Inflammatory macrophage treated with lipopolysaccharide for 1 hour (primary cell): ENCODE measurements at regions not wholly inside any gene's neighbourhood (a gene's known extent, or its start where the extent isn't known, plus 50 kb on each side); places are given as distances from the start of the nearest gene placed in this dataset.

ENCODE experiments used
- DNase-seq, 2 donors: peaks; one replicate each; pipeline ENCODE4 v3.0.0-alpha.2; 2020 to 2022

GRCh38 chr12:92614001-92614400, 88.8 kb upstream of the PLEKHG7 start:
- DNase-seq: no peak

- no peak for DNase-seq
Measured at GRCh38 chr12:92612611-92613010, 90.2 kb upstream of the PLEKHG7 start.

DNA sequence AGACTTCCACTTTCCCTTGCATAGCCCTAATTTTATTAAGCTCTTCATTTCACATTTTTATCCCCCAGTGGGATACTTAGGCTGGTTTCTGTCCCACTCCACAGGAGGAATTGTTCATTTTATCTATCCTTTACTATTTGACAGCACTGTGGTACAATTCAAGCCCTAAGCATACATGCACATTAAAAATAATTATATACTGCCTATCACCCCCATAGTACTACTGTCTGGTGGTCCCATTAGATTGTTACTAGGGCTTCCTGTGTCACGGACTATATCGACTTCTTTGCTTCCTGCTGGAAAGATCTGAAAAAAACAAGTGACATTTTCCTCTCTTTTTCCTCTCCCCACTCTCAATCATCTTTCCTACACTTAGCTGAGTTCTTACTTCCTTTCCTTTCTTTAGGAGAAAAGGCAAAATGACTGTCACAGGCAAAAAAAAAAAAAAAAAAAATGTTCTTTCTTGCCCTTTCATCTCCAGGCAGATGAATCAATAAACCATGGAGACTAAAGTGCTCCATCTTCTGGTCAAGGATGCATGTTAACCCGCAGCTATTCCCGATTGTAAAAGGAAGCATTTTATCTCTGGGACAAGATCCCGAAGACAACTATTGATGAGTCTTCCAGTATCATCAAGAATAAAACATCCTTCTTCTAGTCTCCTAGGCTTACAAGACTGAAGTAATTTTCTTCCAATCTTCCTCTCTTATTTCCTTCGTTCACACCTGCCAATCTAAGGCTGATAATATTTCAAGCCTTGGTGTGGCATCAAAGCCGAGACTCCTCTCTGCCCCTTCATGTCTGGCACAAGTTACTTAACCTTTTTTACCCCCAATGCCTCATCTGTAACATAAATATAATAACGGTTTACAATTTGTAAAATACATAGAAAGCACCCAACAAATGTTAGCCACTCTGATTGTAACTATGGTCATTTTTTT, 94.4 kb upstream of the PLEKHG7 start:
- peak; percentile 40 to 65 for DNase-seq

DNA sequence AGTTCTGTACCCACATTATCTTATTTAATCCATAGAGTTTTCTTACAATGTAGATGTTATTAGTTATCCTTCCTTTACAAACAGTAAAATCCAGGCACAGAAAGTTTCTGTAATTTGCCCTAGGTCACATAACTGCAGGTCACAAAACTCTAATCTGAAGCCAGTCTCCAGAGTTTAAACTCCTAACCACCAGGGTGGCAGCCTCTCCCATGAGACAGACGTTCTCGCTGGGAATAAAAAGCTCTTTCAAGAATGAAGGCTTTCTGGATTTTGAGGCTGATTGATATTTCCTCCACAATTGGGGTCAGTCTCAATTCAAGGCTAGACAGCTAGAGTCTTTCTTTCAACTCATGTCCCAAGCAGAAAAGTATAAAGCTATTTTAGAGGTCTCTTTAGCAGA, 95.8 kb upstream of the PLEKHG7 start:
- no peak for DNase-seq

DNA sequence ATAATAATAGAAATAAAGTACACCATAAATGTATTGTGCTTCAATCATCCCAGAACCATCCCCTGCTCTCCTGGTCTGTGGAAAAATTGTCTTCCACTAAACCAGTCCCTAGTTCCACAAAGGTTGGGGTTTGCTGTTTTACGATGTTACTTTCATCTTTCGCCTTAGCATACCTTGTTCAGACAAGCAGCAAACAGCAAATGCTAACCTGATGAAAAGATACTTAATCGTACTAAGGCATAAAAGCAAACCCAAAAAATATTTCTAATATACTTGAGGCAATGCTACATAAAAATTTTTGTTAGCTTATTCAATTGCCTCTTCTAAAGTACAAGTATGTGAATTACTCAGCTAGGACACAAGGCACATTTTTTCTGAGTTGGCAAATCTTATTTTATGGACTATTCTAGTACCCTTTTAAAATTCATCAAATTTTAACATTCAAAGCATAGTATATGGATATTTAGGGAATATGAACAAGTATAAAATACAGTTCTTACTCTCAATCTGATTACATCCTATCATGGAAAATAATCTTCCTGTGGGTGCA, 97.1 kb upstream of the PLEKHG7 start:
- no peak for DNase-seq

DNA sequence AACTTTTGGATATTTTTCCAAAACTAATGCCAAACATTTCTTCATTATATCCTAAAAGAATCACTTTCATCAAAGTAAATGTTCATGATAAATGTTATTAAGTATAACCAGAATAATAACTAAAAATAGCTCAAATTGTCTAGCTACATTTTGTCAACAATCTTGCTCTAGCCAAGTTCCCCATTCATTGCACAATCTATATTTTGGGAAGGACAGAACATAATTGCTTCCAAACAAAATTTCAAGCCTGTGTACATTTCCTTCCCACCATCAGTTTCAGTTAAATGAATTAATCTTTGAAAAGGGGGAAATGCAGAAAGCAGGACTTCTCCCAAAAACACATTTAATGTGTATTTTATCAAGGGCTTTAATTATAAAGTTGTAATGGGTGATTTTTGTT, 98.0 kb upstream of the PLEKHG7 start:
- DNase-seq: peak; percentile 61 to 68

- peak; percentile 61 to 70 for DNase-seq
Measured at GRCh38 chr12:92603741-92604432, 98.9 kb upstream of the PLEKHG7 start.

DNA sequence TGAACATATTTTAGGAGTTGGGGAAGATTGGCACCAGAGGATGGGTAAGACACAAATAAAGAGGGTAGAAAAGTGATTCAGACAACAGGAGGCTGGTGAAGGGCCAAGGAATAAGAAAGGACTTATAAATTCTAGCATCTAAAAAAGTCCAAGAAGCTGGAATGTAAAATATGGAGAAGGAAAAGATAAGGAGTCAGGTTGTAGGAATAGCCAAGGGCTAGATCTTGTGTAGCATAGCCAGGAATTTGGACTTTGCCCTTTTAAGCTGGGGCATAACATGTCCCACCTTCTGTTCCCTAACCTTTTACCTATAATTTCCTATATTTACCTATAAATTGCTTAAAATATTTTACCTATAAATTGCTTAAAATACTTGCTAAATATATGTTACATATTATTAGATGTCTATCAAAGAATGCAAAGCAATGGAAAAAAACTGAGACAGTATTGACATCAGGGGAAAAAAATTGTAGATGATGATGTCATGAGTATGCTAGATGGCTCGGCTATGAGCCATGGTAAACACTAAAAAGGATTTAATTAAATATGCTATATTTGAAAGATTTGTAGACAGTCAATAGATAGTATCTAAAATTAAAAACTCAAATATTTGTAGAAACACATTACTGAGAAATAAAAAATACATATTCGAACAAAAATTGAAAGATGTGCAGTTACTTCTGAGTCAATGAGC, 99.7 kb upstream of the PLEKHG7 start:
- no peak for DNase-seq

- DNase-seq: peak; percentile 84 to 92
Measured at GRCh38 chr12:92602476-92602875, 100.3 kb upstream of the PLEKHG7 start.

DNA sequence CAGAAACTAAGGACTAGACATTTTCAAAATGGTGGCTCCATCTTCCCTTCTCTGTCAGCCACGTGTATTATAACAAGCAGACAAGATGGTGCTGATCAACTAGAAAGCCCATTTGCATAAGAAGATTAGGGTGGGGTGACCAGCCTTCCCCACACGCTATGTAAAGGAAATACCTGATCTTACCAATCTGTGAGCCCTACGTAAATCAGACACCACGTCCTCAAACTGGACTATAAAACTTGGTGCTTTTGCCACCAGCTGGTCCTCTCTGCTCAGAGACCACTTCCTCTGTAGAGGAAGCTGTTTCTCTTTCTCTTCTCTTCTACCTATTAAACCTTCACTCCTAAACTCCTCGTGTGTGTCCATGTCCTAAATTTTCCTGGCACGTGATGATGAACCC, 101.1 kb upstream of the PLEKHG7 start:
- no peak for DNase-seq

- no peak for DNase-seq
Measured at GRCh38 chr12:92601176-92601575, 101.6 kb upstream of the PLEKHG7 start.

DNA sequence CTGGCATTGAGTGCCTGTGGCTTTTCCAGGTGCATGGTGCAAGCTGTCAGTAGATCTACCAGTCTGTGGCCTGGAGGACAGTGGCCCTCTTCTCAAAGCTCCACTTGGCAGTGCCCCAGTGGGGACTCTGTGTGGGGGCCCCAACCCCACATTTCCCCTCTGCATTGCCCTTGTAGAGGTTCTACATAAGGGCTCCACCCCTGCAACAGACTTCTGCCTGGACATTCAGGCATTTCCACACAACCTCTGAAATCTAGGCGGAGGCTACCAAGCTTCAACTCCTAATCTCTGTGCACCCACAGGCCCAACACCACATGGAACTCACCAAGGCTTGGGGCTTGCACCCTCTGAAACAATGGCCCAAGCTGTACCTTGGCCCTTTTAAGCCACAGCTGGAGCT, 102.7 kb upstream of the PLEKHG7 start:
- DNase-seq: no peak

- peak; percentile 35 to 60 for DNase-seq
Measured at GRCh38 chr12:92597997-92598396, 104.8 kb upstream of the PLEKHG7 start.

- no peak for DNase-seq
Measured at GRCh38 chr12:92597118-92597517, 105.7 kb upstream of the PLEKHG7 start.

DNA sequence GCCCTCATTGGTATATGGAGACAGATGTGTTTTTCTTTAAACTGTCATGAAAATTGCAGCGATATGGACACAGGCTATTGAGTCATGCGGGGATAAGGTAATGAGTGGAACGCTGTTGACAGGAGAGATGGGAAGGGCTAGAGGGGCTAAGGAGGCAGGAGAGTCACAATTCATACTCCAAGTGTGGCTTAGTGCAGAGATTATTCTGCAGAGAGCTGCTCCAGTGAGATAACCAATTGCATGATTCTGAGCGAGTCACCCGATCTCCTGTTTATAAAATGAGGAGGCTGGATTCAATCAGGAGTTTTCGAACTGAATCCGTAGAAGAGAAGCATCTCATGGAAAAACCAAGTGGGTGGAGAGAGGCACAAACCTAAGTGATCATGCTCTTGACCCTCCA, 106.4 kb upstream of the PLEKHG7 start:
- DNase-seq: no peak

DNA sequence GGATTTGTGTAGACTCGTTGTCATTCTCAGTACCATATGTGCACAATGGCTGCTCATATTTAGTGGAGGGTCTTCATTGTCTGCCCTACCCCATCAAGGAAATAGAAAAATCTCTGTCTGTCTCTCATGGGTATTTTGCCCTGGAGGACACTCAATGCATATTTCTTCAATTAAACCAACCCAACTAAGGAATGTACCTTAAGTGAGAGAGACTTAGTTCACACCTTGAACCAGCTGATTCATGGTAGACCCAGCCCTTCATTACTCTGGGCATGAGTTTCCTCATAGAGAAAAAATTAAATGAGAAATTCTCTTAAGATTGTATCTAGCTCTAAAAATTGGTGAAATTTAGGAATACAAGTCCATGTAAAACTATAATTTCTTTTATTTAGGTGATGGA, 107.1 kb upstream of the PLEKHG7 start:
- no peak for DNase-seq

GRCh38 chr12:92593734-92594402, 108.9 kb upstream of the PLEKHG7 start:
- peak; percentile 84 to 91 for DNase-seq

DNA sequence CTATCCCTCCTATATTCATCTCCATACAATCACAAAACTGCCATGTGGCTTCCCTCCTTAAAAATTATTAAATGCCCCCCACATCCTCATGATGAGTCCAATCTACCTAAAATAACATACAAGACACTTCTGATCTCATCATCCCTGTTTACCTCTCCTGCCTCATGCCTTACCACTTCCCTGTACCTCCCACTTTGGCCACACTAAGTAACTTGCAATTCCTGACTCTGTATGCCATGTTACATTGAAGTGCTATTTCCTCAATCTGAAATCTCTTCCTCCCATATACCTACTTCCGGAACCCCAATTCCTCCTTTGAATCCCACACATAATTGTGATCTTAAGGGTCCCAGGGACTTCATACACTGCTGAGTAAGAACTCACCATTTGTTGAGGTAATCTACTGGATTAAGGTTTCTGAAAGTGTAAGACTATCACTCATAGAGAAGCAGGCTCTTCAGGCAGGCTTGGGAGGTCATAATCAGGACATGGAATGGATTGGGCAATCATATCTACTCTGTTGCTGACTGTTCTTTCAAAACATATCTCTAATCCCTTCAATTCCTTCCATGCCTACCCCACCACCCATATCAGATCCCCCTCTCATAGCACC, 117.6 kb upstream of the PLEKHG7 start:
- DNase-seq: peak in 1 of 2 donors; percentile 60

- DNase-seq: no peak
Measured at GRCh38 chr12:92583910-92584309, 118.9 kb upstream of the PLEKHG7 start.

- DNase-seq: no peak
Measured at GRCh38 chr12:92582893-92583292, 119.9 kb upstream of the PLEKHG7 start.

DNA sequence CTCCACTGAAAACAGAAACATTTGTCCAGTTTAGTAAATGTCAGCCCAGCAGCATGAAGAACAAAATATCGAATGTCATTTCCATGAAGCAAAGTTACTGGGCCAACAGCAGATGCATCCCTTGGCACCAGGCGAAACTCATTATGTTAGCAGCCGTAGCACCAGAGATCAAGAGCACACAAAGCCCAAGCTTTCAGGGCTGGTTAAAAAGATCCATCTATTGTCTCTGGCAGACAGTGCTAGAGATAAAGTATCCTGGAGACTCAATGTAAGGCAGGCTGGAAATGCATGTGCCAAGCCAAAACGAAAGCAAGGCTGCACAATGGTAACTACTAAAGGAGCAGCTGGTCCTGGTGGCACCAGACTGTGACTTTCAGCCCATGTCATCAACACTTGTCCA, 120.3 kb upstream of the PLEKHG7 start:
- DNase-seq: no peak

- no peak for DNase-seq
Measured at GRCh38 chr12:92581604-92582003, 121.2 kb upstream of the PLEKHG7 start.
